ENCODE measurements at regions not wholly inside any gene's neighbourhood (a gene's known extent, or its start where the extent isn't known, plus 50 kb on each side); places are given as distances from the start of the nearest gene placed in this dataset.

GRCh38 chr7:85525676-85526075 lies 338.8 kb upstream of the SEMA3D start:
- Histone ChIP-seq H4K20me1 (ENCODE audit: insufficient read depth) (no peaks in the 10 kb centered on the region), H3K4me1 (ENCODE audit: low read depth, poor library complexity, severe bottlenecking) (no peaks in the 10 kb centered on the region), H3K27ac (no peak overlapping the region), H2AFZ (ENCODE audit: low read depth) (no peak overlapping the region), H3K79me2 (ENCODE audit: insufficient read depth, low read depth) (no peaks in the 10 kb centered on the region), H3K4me3 (IDR thresholded peaks at IDR 0.05; ENCODE audit: insufficient read depth, low read depth, low read length) (no peak overlapping the region), H3K9ac (no peak overlapping the region), H3K4me2 (no peak overlapping the region), H3K27me3 (ENCODE audit: insufficient read depth, low read depth) (no peaks in the 10 kb centered on the region), H3K36me3 (ENCODE audit: insufficient read depth) (no peaks in the 10 kb centered on the region)
- no peak for TF ChIP-seq CTCF (conservative IDR thresholded peaks at IDR 0.05; ENCODE audit: low read depth, low read length)

- Histone ChIP-seq H3K9ac (no peak overlapping the region), H3K36me3 (ENCODE audit: insufficient read depth) (no peaks in the 10 kb centered on the region), H3K4me3 (IDR thresholded peaks at IDR 0.05; ENCODE audit: insufficient read depth, low read depth, low read length) (no peak overlapping the region), H3K27ac (no peak overlapping the region), H3K27me3 (ENCODE audit: insufficient read depth, low read depth) (no peaks in the 10 kb centered on the region), H4K20me1 (ENCODE audit: insufficient read depth) (no peaks in the 10 kb centered on the region), H2AFZ (ENCODE audit: low read depth) (no peak overlapping the region), H3K4me2 (no peak overlapping the region), H3K4me1 (ENCODE audit: low read depth, poor library complexity, severe bottlenecking) (no peaks in the 10 kb centered on the region), H3K79me2 (ENCODE audit: insufficient read depth, low read depth) (no peaks in the 10 kb centered on the region)
- TF ChIP-seq CTCF (conservative IDR thresholded peaks at IDR 0.05; ENCODE audit: low read depth, low read length) = no peak
Measured at GRCh38 chr7:85522070-85522469, 335.2 kb upstream of the SEMA3D start.

- TF ChIP-seq CTCF (conservative IDR thresholded peaks at IDR 0.05; ENCODE audit: low read depth, low read length) = no peak
- Histone ChIP-seq H3K9ac (no peak overlapping the region), H3K27me3 (ENCODE audit: insufficient read depth, low read depth) (no peaks in the 10 kb centered on the region), H2AFZ (ENCODE audit: low read depth) (no peak overlapping the region), H3K27ac (no peak overlapping the region), H3K79me2 (ENCODE audit: insufficient read depth, low read depth) (no peaks in the 10 kb centered on the region), H3K4me2 (no peak overlapping the region), H3K4me3 (IDR thresholded peaks at IDR 0.05; ENCODE audit: insufficient read depth, low read depth, low read length) (no peak overlapping the region), H4K20me1 (ENCODE audit: insufficient read depth) (no peaks in the 10 kb centered on the region), H3K36me3 (ENCODE audit: insufficient read depth) (no peaks in the 10 kb centered on the region), H3K4me1 (ENCODE audit: low read depth, poor library complexity, severe bottlenecking) (no peaks in the 10 kb centered on the region)
Measured at GRCh38 chr7:85521108-85521694, 334.3 kb upstream of the SEMA3D start.

- H3K79me2 ChIP-seq (ENCODE audit: insufficient read depth, low read depth) = no peaks in the 10 kb centered on the region
- H3K27me3 ChIP-seq (ENCODE audit: insufficient read depth, low read depth) = no peaks in the 10 kb centered on the region
- H3K36me3 ChIP-seq (ENCODE audit: insufficient read depth) = no peaks in the 10 kb centered on the region
- no peak overlapping the region for H2AFZ ChIP-seq (ENCODE audit: low read depth)
- no peak for TF ChIP-seq CTCF (conservative IDR thresholded peaks at IDR 0.05; ENCODE audit: low read depth, low read length)
- no peak overlapping the region for H3K4me3 ChIP-seq (IDR thresholded peaks at IDR 0.05; ENCODE audit: insufficient read depth, low read depth, low read length)
- no peaks in the 10 kb centered on the region for H4K20me1 ChIP-seq (ENCODE audit: insufficient read depth)
- H3K4me2 ChIP-seq = no peak overlapping the region
- H3K27ac ChIP-seq = no peak overlapping the region
- no peak overlapping the region for H3K9ac ChIP-seq
- no peaks in the 10 kb centered on the region for H3K4me1 ChIP-seq (ENCODE audit: low read depth, poor library complexity, severe bottlenecking)
Measured at GRCh38 chr7:85520175-85520574, 333.3 kb upstream of the SEMA3D start.
